ENCODE measurements at regions not wholly inside any gene's neighbourhood (a gene's known extent, or its start where the extent isn't known, plus 50 kb on each side); places are given as distances from the start of the nearest gene placed in this dataset.

- Histone ChIP-seq H3K4me1 (ENCODE audit: control insufficient read depth in 1 of 2, insufficient read depth in 2 of 2, low read length in 2 of 2) (peaks cover 3 to 6% of the 10 kb centered on the region in 2 experiments), H2AFZ (ENCODE audit: insufficient read depth, low read length, poor library complexity) (no peak overlapping the region), H3K9me3 (ENCODE audit: insufficient read depth, low read depth, low read length) (peaks cover 4% of the 10 kb centered on the region), H4K8ac (ENCODE audit: low read depth, low read length) (no peak overlapping the region), H2BK12ac (ENCODE audit: low read length) (peak overlapping the region; percentile 3), H3K79me1 (ENCODE audit: low read length) (peaks cover 17% of the 10 kb centered on the region), H3K23ac (ENCODE audit: low read length) (no peak overlapping the region), H3K4me3 (ENCODE audit: low read depth, low read length) (no peak overlapping the region), H2BK120ac (ENCODE audit: insufficient read depth, low read length, poor library complexity) (peak overlapping the region; percentile 9), H3K14ac (ENCODE audit: low read length) (peak overlapping the region; percentile 2), H4K12ac (ENCODE audit: low read depth, low read length) (no peak overlapping the region), H2BK5ac (ENCODE audit: low read depth, low read length, poor library complexity) (no peak overlapping the region), H3K27ac (ENCODE audit: low read depth, low read length) (no peak overlapping the region), H3K36me3 (ENCODE audit: control insufficient read depth in 1 of 2, insufficient read depth in 2 of 2, low read length in 2 of 2) (no peaks in the 10 kb centered on the region), H3K4ac (ENCODE audit: low read depth, low read length) (no peak overlapping the region), H3K4me2 (ENCODE audit: low read length) (no peak overlapping the region), H3K27me3 (ENCODE audit: insufficient read depth, low read length) (no peaks in the 10 kb centered on the region), H3K79me2 (ENCODE audit: control insufficient read depth, insufficient read depth, low read length, poor library complexity) (no peaks in the 10 kb centered on the region), H3K18ac (ENCODE audit: low read length) (no peak overlapping the region), H4K91ac (ENCODE audit: low read depth, low read length) (peak overlapping the region; percentile 58), H3K9ac (ENCODE audit: low read length) (no peak overlapping the region), H2AK5ac (ENCODE audit: low read length) (peak overlapping the region; percentile 0)
- no peak for DNase-seq
- no CpG with 5 or more reads among the region's 1 CpG for WGBS (ENCODE audit: extremely low coverage, insufficient coverage, insufficient read length)
Measured at GRCh38 chr1:55929652-55930051, 649.7 kb downstream of the PLPP3 start.

- H4K12ac ChIP-seq (ENCODE audit: low read depth, low read length), result no peak overlapping the region
Measured at GRCh38 chr1:55928576-55928975, 650.8 kb downstream of the PLPP3 start.

GRCh38 chr1:55927702-55928290, 651.6 kb downstream of the PLPP3 start:
- no peak for DNase-seq
- Histone ChIP-seq H2BK12ac (ENCODE audit: low read length) (no peak overlapping the region), H4K12ac (ENCODE audit: low read depth, low read length) (no peak overlapping the region), H3K36me3 (ENCODE audit: control insufficient read depth in 1 of 2, insufficient read depth in 2 of 2, low read length in 2 of 2) (no peaks in the 10 kb centered on the region), H2BK5ac (ENCODE audit: low read depth, low read length, poor library complexity) (no peak overlapping the region), H3K14ac (ENCODE audit: low read length) (no peak overlapping the region), H3K23ac (ENCODE audit: low read length) (no peak overlapping the region), H3K18ac (ENCODE audit: low read length) (no peak overlapping the region), H3K4me3 (ENCODE audit: low read depth, low read length) (no peak overlapping the region), H2AK5ac (ENCODE audit: low read length) (no peak overlapping the region), H2BK120ac (ENCODE audit: insufficient read depth, low read length, poor library complexity) (no peak overlapping the region), H3K4ac (ENCODE audit: low read depth, low read length) (no peak overlapping the region), H3K9ac (ENCODE audit: low read length) (no peak overlapping the region), H4K8ac (ENCODE audit: low read depth, low read length) (no peak overlapping the region), H2AFZ (ENCODE audit: insufficient read depth, low read length, poor library complexity) (no peak overlapping the region), H3K79me1 (ENCODE audit: low read length) (peaks cover 17% of the 10 kb centered on the region), H3K4me2 (ENCODE audit: low read length) (no peak overlapping the region), H4K91ac (ENCODE audit: low read depth, low read length) (no peak overlapping the region), H3K27ac (ENCODE audit: low read depth, low read length) (no peak overlapping the region), H3K4me1 (ENCODE audit: control insufficient read depth in 1 of 2, insufficient read depth in 2 of 2, low read length in 2 of 2) (peaks cover 3 to 6% of the 10 kb centered on the region in 2 experiments), H3K9me3 (ENCODE audit: insufficient read depth, low read depth, low read length) (peaks cover 2% of the 10 kb centered on the region), H3K27me3 (ENCODE audit: insufficient read depth, low read length) (no peaks in the 10 kb centered on the region), H3K79me2 (ENCODE audit: control insufficient read depth, insufficient read depth, low read length, poor library complexity) (no peaks in the 10 kb centered on the region)
- no CpG with 5 or more reads among the region's 1 CpG for WGBS (ENCODE audit: extremely low coverage, insufficient coverage, insufficient read length)

More at GRCh38 chr1:55928576-55928975, 650.8 kb downstream of the PLPP3 start:
- no peak overlapping the region for H2BK120ac ChIP-seq (ENCODE audit: insufficient read depth, low read length, poor library complexity)
- WGBS (ENCODE audit: extremely low coverage, insufficient coverage, insufficient read length), result no CpG with 5 or more reads among the region's 2 CpGs
- no peak overlapping the region for H3K4me3 ChIP-seq (ENCODE audit: low read depth, low read length)
- H3K18ac ChIP-seq (ENCODE audit: low read length), result no peak overlapping the region
- peak overlapping the region; percentile 40 for H2BK5ac ChIP-seq (ENCODE audit: low read depth, low read length, poor library complexity)
- H4K91ac ChIP-seq (ENCODE audit: low read depth, low read length), result peak overlapping the region; percentile 46
- no peak overlapping the region for H2AFZ ChIP-seq (ENCODE audit: insufficient read depth, low read length, poor library complexity)
- peaks cover 2% of the 10 kb centered on the region for H3K9me3 ChIP-seq (ENCODE audit: insufficient read depth, low read depth, low read length)
- H3K4me2 ChIP-seq (ENCODE audit: low read length), result no peak overlapping the region
- H3K4ac ChIP-seq (ENCODE audit: low read depth, low read length), result peak overlapping the region; percentile 51
- no peak overlapping the region for H3K9ac ChIP-seq (ENCODE audit: low read length)
- no peak overlapping the region for H3K23ac ChIP-seq (ENCODE audit: low read length)
- H2BK12ac ChIP-seq (ENCODE audit: low read length), result peak overlapping the region; percentile 89
- H2AK5ac ChIP-seq (ENCODE audit: low read length), result peak overlapping the region; percentile 92
- no peak overlapping the region for H4K8ac ChIP-seq (ENCODE audit: low read depth, low read length)
- no peaks in the 10 kb centered on the region for H3K79me2 ChIP-seq (ENCODE audit: control insufficient read depth, insufficient read depth, low read length, poor library complexity)
- no peak overlapping the region for H3K14ac ChIP-seq (ENCODE audit: low read length)
- H3K36me3 ChIP-seq (ENCODE audit: control insufficient read depth in 1 of 2, insufficient read depth in 2 of 2, low read length in 2 of 2), result no peaks in the 10 kb centered on the region
- no peaks in the 10 kb centered on the region for H3K27me3 ChIP-seq (ENCODE audit: insufficient read depth, low read length)
- no peak for DNase-seq
- no peak overlapping the region for H3K27ac ChIP-seq (ENCODE audit: low read depth, low read length)
- peaks cover 17% of the 10 kb centered on the region for H3K79me1 ChIP-seq (ENCODE audit: low read length)
- peaks cover 3 to 6% of the 10 kb centered on the region in 2 experiments for H3K4me1 ChIP-seq (ENCODE audit: control insufficient read depth in 1 of 2, insufficient read depth in 2 of 2, low read length in 2 of 2)

- no peaks in the 10 kb centered on the region for H3K79me2 ChIP-seq (ENCODE audit: control insufficient read depth, insufficient read depth, low read length, poor library complexity)
- H3K4me1 ChIP-seq (ENCODE audit: control insufficient read depth in 1 of 2, insufficient read depth in 2 of 2, low read length in 2 of 2), result peaks cover 3 to 6% of the 10 kb centered on the region in 2 experiments
- H4K12ac ChIP-seq (ENCODE audit: low read depth, low read length), result no peak overlapping the region
- H2AFZ ChIP-seq (ENCODE audit: insufficient read depth, low read length, poor library complexity), result no peak overlapping the region
- no peak overlapping the region for H3K4ac ChIP-seq (ENCODE audit: low read depth, low read length)
- no peak overlapping the region for H3K4me3 ChIP-seq (ENCODE audit: low read depth, low read length)
- no CpG with 5 or more reads among the region's 11 CpGs for WGBS (ENCODE audit: extremely low coverage, insufficient coverage, insufficient read length)
- H2BK5ac ChIP-seq (ENCODE audit: low read depth, low read length, poor library complexity), result no peak overlapping the region
- H3K23ac ChIP-seq (ENCODE audit: low read length), result no peak overlapping the region
- H3K27me3 ChIP-seq (ENCODE audit: insufficient read depth, low read length), result no peaks in the 10 kb centered on the region
- H2BK12ac ChIP-seq (ENCODE audit: low read length), result peak overlapping the region; percentile 64
- no peak overlapping the region for H2AK5ac ChIP-seq (ENCODE audit: low read length)
- no peak for DNase-seq
- peak overlapping the region; percentile 17 for H4K91ac ChIP-seq (ENCODE audit: low read depth, low read length)
- H3K9ac ChIP-seq (ENCODE audit: low read length), result no peak overlapping the region
- H3K79me1 ChIP-seq (ENCODE audit: low read length), result peaks cover 15% of the 10 kb centered on the region
- no peak overlapping the region for H4K8ac ChIP-seq (ENCODE audit: low read depth, low read length)
- H2BK120ac ChIP-seq (ENCODE audit: insufficient read depth, low read length, poor library complexity), result no peak overlapping the region
- H3K14ac ChIP-seq (ENCODE audit: low read length), result no peak overlapping the region
- no peak overlapping the region for H3K18ac ChIP-seq (ENCODE audit: low read length)
- H3K9me3 ChIP-seq (ENCODE audit: insufficient read depth, low read depth, low read length), result peaks cover 2% of the 10 kb centered on the region
- no peaks in the 10 kb centered on the region for H3K36me3 ChIP-seq (ENCODE audit: control insufficient read depth in 1 of 2, insufficient read depth in 2 of 2, low read length in 2 of 2)
- no peak overlapping the region for H3K4me2 ChIP-seq (ENCODE audit: low read length)
- no peak overlapping the region for H3K27ac ChIP-seq (ENCODE audit: low read depth, low read length)
Measured at GRCh38 chr1:55926906-55927471, 652.4 kb downstream of the PLPP3 start.

All from trophoblast cell (in vitro differentiated cells and primary cell).